Endothelial cell of umbilical vein (primary cell): ENCODE measurements at regions not wholly inside any gene's neighbourhood (a gene's known extent, or its start where the extent isn't known, plus 50 kb on each side); places are given as distances from the start of the nearest gene placed in this dataset.

Source experiments
- BruUV-seq: library from RNA; stranded (reverse); fragments of 400-500 nt; replicated peaks from 2 replicates; lab custom pipeline; 2021; lab: Mats Ljungman, UMichigan
- CTCF ChIA-PET: fragments of 300-600, 350-600 bp; sonication (Branson Sonifier 250); formaldehyde crosslinking; loops from one replicate; lab custom pipeline; 2021; ENCODE audit warnings: antibody characterized with exemption, inconsistent platforms; lab: Charles Lee
- POLR2A ChIA-PET: fragments of 300-600, 350-600 bp; sonication (Branson Sonifier 250); formaldehyde crosslinking; loops from one replicate; lab custom pipeline; 2021; ENCODE audit warnings: antibody characterized with exemption, inconsistent platforms; lab: Charles Lee
- DNase-seq: peaks from one replicate; pipeline ENCODE4 v3.0.0-alpha.2; 2011; ENCODE audit warnings: low read depth, low spot score
- FAIRE-seq: peaks from 2 replicates; lab custom pipeline; 2011; peaks lifted over from hg19 to GRCh38; lab: Jason Lieb, UNC
- H2AFZ ChIP-seq: 2 replicates; pipeline ENCODE4 v1.6.0; 2012; ENCODE audit warnings: low read depth, low read length, control low read depth, inconsistent platforms
- H3K27ac ChIP-seq: 2 replicates; pipeline ENCODE4 v1.5.1; 2011; ENCODE audit warnings: low read depth, mild to moderate bottlenecking, control low read depth, low read length, moderate library complexity; ENCODE audit not compliant: insufficient read depth
- H3K27me3 ChIP-seq, 2 experiments: 2 replicates each; pipeline versions ENCODE4 v1.6.0 to v1.6.1; 2011; ENCODE audit warnings: low read length in 2 of 2, mixed read lengths in 1 of 2; ENCODE audit not compliant: control insufficient read depth in 2 of 2, insufficient read depth in 2 of 2
- H3K36me3 ChIP-seq, 2 experiments: 2 replicates in 1 of 2; 3 replicates in 1 of 2; pipeline ENCODE4 v1.5.1; 2011; ENCODE audit warnings: low read length in 2 of 2, mild to moderate bottlenecking in 1 of 2, moderate library complexity in 1 of 2; ENCODE audit not compliant: control insufficient read depth in 2 of 2, insufficient read depth in 2 of 2; ENCODE audit errors: extremely low read depth in 1 of 2
- H3K4me1 ChIP-seq: 3 replicates; pipeline ENCODE4 v1.5.1; 2011; ENCODE audit warnings: mild to moderate bottlenecking, low read length; ENCODE audit not compliant: control insufficient read depth, insufficient read depth; ENCODE audit errors: extremely low read depth
- H3K4me2 ChIP-seq: 2 replicates; pipeline ENCODE4 v1.6.1; 2011; ENCODE audit warnings: low read length, control low read depth, mixed read lengths; ENCODE audit not compliant: insufficient read depth
- H3K4me3 ChIP-seq, 3 experiments: fragments of 200-600 bp in 1 of 3; sonication (generic), shearing (Covaris generic) in 1 of 3; replicated peaks in 1 of 3; 2 replicates each; pipeline ENCODE4 v1.5.1; 2011 to 2016; ENCODE audit warnings: control low read depth in 3 of 3, low read length in 3 of 3, mild to moderate bottlenecking in 2 of 3, inconsistent platforms in 1 of 3, low read depth in 1 of 3, moderate library complexity in 1 of 3; ENCODE audit not compliant: insufficient read depth in 1 of 3
- H3K79me2 ChIP-seq: 2 replicates; pipeline ENCODE4 v1.6.0; 2012; ENCODE audit warnings: low read length, inconsistent platforms; ENCODE audit not compliant: control insufficient read depth, insufficient read depth
- H3K9ac ChIP-seq: replicated peaks from 2 replicates; pipeline ENCODE3; 2011; ENCODE audit warnings: low read length, control low read depth; ENCODE audit not compliant: insufficient read depth; ENCODE audit errors: extremely low read depth
- H3K9me1 ChIP-seq: replicated peaks from 3 replicates; pipeline ENCODE4 v1.6.0; 2011; ENCODE audit warnings: mild to moderate bottlenecking, low read length; ENCODE audit not compliant: control insufficient read depth, insufficient read depth; ENCODE audit errors: extremely low read depth
- H3K9me3 ChIP-seq: replicated peaks from 2 replicates; pipeline ENCODE4 v1.5.1; 2012; ENCODE audit warnings: low read length, inconsistent platforms; ENCODE audit not compliant: control insufficient read depth, insufficient read depth
- H4K20me1 ChIP-seq: replicated peaks from 2 replicates; pipeline ENCODE3; 2011; ENCODE audit warnings: mild to moderate bottlenecking, low read length; ENCODE audit not compliant: control insufficient read depth, insufficient read depth; ENCODE audit errors: extremely low read depth
- EZH2 ChIP-seq: IDR thresholded peaks from 2 replicates; pipeline ENCODE4 v1.6.1; 2012; ENCODE audit warnings: borderline replicate concordance, low read depth, mild to moderate bottlenecking, moderate library complexity, low read length, inconsistent platforms; ENCODE audit not compliant: severe bottlenecking
- FOS ChIP-seq: IDR thresholded peaks from 2 replicates; pipeline ENCODE4 v1.6.1; 2011; ENCODE audit warnings: mild to moderate bottlenecking, low read length, moderate library complexity, borderline replicate concordance; ENCODE audit not compliant: insufficient read depth
- GATA2 ChIP-seq: IDR thresholded peaks from 2 replicates; pipeline ENCODE4 v1.7.0; 2011; ENCODE audit warnings: low read depth, mild to moderate bottlenecking, moderate library complexity, mixed read lengths, low read length; ENCODE audit not compliant: insufficient read length, insufficient read depth
- JUN ChIP-seq: IDR thresholded peaks from 2 replicates; pipeline ENCODE4 v1.6.1; 2011; ENCODE audit warnings: borderline replicate concordance, low read depth; ENCODE audit not compliant: insufficient read length, insufficient read depth
- MYC ChIP-seq: IDR thresholded peaks from one replicate; pipeline ENCODE4 v1.6.1; 2011; ENCODE audit warnings: mild to moderate bottlenecking, low read depth, low read length
- POLR2A ChIP-seq: IDR thresholded peaks from 2 replicates; pipeline ENCODE4 v1.6.1; 2012; ENCODE audit warnings: low read depth, mild to moderate bottlenecking, control low read depth, low read length
- POLR2AphosphoS5 ChIP-seq: IDR thresholded peaks from 2 replicates; pipeline ENCODE4 v1.6.1; 2012; ENCODE audit warnings: low read depth, mild to moderate bottlenecking, control low read depth, low read length, moderate library complexity; ENCODE audit not compliant: insufficient read depth
- dilution Hi-C: fragments of 300-500 bp; cut with MboI; formaldehyde crosslinking; loops from one replicate; pipeline ENCODE4 v1.15.0; 2019; ENCODE audit warnings: low sequenced_read_pairs; ENCODE audit not compliant: extremely low pct_ligation_motif_present
- intact Hi-C: fragments of 100-400 bp; cut with micrococcal nuclease; formaldehyde crosslinking; loops from one replicate; pipeline ENCODE4 v1.10.0; 2022
- TF ChIP-seq, protein P1 (sequence below): IDR thresholded peaks from 2 replicates; pipeline ENCODE4 v1.6.1; 2011; ENCODE audit not compliant: insufficient read depth, insufficient read length
- TF ChIP-seq, protein P2 (sequence below), 2 donors: IDR thresholded peaks; 1 replicate in 1 of 2; 2 replicates in 1 of 2; pipeline ENCODE4 v1.5.1; 2011; ENCODE audit warnings: low read length in 2 of 2, mild to moderate bottlenecking in 2 of 2, moderate library complexity in 2 of 2, control low read depth in 1 of 2, inconsistent platforms in 1 of 2, low read depth in 1 of 2; ENCODE audit not compliant: insufficient read depth in 1 of 2; ENCODE audit errors: extremely low read depth in 1 of 2

DNA sequence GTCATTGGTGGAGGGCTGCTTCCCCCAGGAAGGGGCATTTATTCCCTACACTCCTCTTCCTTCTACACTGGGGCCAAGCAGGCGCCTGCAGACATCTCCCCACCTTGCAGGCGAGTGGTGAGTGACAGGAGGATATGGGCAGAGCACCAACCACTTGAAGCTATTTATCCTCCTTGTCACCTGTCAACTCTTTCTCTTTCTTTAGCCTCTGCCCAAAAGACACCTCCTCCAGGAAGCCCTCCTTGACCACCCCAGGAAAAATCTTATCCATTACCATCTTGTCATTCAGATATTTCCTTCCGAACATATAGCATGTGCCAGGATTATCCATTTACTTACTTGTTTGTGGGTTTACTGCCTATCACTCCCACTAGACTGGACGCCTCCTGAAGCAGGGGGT, 362.4 kb downstream of the MN1 start:
- H2AFZ ChIP-seq, result no peak overlapping the region
- no peaks in the 10 kb centered on the region for H3K9me1 ChIP-seq
- DNase-seq, result no peak
- H3K36me3 ChIP-seq, result no peaks in the 10 kb centered on the region
- FAIRE-seq, result no peak
- no peaks in the 10 kb centered on the region for H3K4me1 ChIP-seq
- no peak for TF ChIP-seq GATA2
- TF ChIP-seq, protein P1, sequence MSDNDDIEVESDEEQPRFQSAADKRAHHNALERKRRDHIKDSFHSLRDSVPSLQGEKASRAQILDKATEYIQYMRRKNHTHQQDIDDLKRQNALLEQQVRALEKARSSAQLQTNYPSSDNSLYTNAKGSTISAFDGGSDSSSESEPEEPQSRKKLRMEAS, result no peak
- TF ChIP-seq MYC, result no peak
- no peak for TF ChIP-seq JUN
- TF ChIP-seq POLR2AphosphoS5, result no peak
- TF ChIP-seq, protein P2, sequence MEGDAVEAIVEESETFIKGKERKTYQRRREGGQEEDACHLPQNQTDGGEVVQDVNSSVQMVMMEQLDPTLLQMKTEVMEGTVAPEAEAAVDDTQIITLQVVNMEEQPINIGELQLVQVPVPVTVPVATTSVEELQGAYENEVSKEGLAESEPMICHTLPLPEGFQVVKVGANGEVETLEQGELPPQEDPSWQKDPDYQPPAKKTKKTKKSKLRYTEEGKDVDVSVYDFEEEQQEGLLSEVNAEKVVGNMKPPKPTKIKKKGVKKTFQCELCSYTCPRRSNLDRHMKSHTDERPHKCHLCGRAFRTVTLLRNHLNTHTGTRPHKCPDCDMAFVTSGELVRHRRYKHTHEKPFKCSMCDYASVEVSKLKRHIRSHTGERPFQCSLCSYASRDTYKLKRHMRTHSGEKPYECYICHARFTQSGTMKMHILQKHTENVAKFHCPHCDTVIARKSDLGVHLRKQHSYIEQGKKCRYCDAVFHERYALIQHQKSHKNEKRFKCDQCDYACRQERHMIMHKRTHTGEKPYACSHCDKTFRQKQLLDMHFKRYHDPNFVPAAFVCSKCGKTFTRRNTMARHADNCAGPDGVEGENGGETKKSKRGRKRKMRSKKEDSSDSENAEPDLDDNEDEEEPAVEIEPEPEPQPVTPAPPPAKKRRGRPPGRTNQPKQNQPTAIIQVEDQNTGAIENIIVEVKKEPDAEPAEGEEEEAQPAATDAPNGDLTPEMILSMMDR (IDR thresholded peaks at IDR 0.05; ENCODE audit: extremely low read depth in 1 of 2, insufficient read depth in 1 of 2, low read depth in 1 of 2, low read length in 2 of 2), result no peak
- no peak for TF ChIP-seq FOS
- no peak for TF ChIP-seq EZH2
- TF ChIP-seq POLR2A, result no peak
- no peak overlapping the region for H3K4me3 ChIP-seq
- no peak overlapping the region for H3K27ac ChIP-seq
- no peaks in the 10 kb centered on the region for H4K20me1 ChIP-seq
- intact Hi-C loops, result no loop called here
- no TSS peak for BruUV-seq
- H3K27me3 ChIP-seq, result peaks cover 6% of the 10 kb centered on the region in 2 experiments
- POLR2A ChIA-PET, result no interaction called here
- no peak overlapping the region for H3K4me2 ChIP-seq
- no peaks in the 10 kb centered on the region for H3K9me3 ChIP-seq
- no peaks in the 10 kb centered on the region for H3K79me2 ChIP-seq
- dilution Hi-C loops, result no loop called here
- CTCF ChIA-PET, result interaction anchor here (1.8 kb wide), 1 partner anchor 23 kb away, joined by 5 read pairs; no protein-coding TSS in a partner anchor
- no peak overlapping the region for H3K9ac ChIP-seq
